HG03097 (cell line): ENCODE measurements at regions not wholly inside any gene's neighbourhood (a gene's known extent, or its start where the extent isn't known, plus 50 kb on each side); places are given as distances from the start of the nearest gene placed in this dataset.
"Not testable (repeated sequence)": the region's sequence is repeated elsewhere in the genome, so short reads cannot be mapped to it uniquely, and the experiment has no call there.

Experiments used
- ATAC-seq: cut with Tn5 transposase; IDR thresholded peaks from one replicate; pipeline ENCODE4 v1.9.1; 2021; ENCODE audit not compliant: unreplicated experiment, low FRiP score

DNA sequence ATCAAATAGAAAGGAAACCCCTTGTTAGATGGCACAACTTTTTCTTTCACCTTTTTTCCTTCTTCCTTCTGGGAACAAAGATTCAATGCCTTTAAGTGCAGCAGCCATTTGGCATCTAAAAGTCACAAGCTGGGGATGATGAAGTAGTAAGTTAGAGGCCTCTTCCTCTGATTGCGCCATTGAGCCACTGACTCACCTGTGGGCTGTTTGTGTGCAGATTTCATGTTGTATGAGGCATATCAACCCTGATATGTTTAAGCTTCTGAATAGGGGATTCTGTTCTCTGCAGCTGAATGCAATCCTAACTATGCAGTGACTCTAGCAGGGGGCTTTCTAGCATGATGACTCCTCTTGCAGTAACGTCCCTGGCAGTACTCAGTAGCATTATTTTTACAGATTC lies 599.9 kb downstream of the CSNK1G3 start:
- no peak for ATAC-seq

DNA sequence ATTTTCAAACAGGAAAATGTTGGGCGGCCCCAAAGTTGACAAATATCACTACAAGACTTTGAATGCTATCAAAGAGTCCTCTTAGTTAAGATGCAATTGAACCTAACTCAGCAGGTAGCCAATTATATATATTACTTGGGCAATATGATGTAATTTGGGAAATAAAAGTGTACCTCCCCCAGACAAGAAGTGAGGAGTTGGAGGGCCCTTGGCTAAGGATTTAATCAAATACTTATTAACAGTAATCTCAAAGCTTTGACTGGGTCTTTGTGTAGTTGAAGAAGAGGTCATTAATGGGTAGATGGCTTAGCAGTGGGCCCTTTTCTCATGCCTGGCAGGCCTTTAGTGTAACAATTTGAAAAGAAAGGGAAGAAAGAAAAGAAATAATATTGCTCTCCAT lies 599.0 kb downstream of the CSNK1G3 start:
- no peak for ATAC-seq

DNA sequence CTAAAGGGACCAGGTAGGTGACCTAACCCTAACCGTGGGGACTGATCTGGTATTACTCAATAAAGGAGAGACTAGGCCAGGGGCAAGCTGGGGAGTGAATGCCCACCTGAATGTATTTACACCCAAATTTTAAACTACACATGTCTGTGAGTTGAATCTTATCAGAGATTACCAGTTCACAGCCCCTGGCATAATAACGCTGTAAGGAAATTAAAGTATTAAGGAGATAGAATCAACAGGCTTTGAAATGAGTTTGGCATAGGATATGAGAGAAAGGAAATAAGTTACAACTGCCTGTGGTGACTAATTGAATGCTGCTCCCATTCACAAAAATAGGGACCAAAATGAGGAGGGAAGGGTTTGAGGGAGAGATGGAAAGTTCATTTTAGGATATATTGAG lies 593.3 kb downstream of the CSNK1G3 start:
- no peak for ATAC-seq

DNA sequence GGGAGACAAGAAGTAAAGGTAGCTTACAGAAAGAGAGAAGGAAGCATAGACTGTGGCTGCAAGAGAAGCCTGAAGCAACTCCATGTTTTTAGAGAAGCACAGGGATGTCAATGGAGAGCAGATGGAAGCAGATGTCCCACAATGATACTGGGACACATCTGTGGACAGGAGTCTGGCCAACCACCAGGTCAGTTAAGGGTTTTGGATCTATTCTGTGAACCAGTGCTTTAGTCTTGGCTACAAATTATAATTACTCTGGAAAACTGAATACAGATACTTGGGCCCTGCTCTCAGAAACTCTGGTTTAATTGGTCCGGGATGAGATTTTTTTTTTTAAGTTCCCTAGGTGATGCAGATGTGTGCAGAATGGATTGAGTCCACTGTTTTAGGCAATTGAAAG lies 592.8 kb downstream of the CSNK1G3 start:
- no peak for ATAC-seq

DNA sequence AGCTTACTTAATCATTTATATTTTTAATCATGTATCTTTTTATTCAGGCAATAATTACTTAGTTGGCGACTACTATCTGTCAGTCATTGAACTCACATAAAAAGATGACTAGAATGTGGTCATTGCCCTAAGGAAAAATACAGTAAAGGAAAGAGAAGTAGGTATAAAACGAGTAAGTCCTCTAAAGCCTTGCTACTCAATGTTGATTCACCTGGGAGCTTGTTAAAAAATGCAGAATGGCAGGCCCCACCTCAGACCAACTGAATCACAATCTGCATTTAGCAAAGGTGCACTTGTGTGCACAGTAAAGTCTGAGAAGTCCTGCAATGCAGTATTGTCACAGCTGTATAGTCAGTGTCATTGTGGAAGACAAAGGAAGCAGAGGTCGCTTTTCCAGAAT lies 592.4 kb downstream of the CSNK1G3 start:
- no peak for ATAC-seq

DNA sequence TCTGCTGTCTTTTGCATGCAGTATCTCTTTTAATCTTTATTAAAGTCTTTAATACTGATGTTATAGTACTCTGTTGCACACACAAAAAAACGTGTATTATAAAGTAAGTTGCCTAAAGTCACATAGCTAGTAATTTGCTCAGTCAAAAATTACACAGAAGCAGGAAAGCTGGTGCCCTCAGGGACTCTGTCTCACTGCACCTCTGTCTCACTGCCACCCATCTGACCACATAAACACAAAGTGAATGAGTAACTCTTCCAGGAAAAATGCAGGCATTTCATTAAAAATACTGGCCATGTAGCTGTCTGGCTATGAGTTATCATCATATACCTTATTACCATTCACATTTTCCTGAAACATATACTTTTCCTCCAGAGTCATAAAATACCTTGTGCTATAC lies 591.7 kb downstream of the CSNK1G3 start:
- no peak for ATAC-seq

DNA sequence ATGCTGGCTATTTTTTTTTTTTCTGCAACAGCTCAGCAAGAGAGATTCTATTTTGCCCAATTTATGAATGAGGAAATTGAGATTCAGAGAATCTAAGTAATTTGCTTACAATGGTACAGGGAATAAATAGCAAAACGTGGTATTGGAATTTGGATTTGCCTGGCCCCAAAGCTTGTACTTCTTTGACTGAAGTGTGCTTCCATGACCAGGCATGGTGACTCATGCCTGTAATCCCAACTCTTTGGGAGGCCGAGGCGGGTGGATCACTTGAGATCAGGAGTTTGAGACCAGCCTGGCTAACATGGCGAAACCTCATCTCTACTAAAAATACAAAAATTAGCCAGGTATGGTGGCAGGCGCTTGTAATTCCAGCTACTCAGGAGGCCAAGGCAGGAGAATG lies 591.1 kb downstream of the CSNK1G3 start:
- ATAC-seq = not testable (repeated sequence)

DNA sequence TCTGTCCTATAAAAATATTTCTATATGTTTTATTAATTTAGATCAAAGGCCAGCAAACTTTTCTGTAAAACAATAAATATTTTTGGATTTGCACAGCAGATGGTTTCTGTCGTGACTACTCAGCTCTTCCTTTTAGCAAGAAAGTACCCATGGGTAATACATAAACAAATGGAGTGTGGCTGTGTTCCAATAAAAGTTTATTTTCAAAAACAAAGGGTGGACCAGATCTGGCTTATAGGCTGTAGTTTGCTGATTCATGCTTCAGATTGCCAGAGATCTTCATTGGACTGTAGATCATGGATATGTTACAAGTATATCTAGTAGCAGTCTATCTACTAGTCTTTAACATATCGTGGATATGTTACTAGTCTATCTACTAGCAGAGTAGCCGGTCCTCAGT lies 590.5 kb downstream of the CSNK1G3 start:
- ATAC-seq = no peak

DNA sequence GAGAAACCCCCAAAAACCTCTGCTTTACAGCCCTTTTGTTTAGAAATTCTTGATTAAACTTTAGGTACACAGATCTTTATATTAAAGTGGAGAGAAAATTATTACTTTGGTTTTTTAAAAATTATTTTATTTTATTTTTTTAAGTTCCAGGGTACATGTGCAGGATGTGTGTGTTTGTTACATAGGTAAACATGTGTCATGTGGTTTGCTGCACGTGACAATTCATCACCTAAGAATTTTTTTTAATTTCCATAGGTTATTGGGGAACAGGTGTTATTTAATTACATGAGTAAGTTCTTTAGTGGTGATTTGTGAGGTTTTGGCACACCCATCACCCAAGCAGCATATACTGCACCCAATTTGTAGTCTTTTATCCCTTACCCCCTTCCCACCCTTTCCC lies 581.7 kb downstream of the CSNK1G3 start:
- ATAC-seq = no peak

DNA sequence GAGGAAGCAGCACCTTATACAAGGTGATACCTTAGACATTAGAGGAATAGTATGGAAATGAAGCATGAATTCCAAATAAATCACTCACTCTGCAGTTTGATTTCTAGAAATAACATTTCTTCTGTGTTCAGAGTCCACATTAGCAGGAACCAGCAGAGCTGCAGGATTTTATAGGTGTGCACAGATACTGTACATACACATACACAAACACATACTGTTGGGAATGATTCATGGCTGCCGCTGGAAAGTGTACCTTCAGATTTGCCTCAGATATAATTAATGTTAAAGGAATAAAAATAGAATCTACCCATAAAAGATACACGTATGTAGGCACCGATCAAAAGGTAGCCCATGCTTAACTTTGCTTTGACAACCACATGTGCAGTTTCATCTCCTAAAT lies 578.1 kb downstream of the CSNK1G3 start:
- ATAC-seq = no peak

DNA sequence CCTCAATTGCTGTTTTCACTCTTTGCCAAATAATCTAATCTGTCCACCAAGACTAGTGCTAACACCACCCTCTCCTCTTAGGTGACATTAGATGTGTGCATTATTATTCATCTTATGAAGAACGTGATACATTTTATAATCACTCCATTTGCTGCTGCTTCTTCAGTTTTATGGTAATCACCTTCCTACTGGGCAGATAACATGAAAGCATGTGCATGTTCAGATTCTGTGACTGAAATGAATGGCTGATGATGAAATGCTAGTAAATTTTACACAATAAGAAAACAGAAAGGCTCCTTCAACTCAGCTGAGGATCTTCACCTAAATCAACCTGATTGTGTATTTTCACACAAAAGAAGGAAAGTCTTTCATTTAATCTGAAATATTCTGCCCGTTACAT lies 577.6 kb downstream of the CSNK1G3 start:
- ATAC-seq = no peak

DNA sequence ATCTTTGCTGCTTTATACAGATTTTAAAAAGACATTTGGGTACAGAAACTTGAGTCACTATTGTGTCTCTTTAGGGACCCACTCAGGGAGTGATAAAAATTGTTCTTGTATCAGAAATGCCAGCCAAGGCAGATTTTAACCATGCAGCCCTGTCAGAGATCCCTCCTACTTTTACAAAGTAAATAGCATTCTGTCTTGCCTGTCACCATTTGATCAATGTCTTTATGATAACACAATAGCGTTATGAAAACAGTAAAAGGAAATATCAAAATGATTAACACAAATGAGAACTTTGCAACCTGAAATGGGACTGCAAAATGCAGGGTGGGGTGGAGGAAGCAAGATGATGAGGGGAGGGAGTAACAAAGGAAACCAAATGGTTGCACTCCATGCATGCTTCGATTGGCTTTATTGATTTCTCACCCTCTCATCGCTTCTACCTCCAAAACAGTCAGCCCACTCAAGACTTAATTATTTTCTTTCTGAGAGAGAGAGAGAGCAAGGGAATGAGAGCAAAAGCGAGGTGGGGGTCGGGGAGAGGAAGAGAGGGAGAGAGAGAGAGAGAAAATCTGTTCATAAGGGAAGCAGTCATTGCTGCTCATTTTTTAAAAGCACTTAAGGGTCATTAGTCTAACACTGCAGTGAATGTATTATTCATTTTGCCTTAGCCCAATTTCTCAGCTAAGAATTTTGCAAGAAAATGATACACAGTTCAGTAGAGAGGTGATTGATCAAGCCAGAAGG lies 576.5 kb downstream of the CSNK1G3 start:
- no peak for ATAC-seq

DNA sequence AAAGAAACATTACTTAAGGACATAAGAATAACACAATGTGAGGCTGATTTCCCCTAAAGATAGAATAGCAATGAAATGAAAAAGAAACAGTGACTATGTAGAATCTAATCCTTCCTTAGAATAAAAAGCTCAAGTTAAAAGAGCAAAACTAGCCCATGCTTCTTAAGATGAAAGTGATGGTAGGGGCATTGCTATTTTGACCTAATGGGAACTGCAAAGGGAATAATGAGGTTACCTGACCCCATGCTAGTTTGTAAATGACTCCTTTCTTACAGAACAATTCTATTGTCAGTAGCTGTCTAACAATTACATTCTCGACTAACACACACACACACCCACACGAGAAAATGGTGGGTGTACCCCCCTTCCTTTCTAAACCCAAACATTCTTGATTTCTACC lies 575.8 kb downstream of the CSNK1G3 start:
- no peak for ATAC-seq

DNA sequence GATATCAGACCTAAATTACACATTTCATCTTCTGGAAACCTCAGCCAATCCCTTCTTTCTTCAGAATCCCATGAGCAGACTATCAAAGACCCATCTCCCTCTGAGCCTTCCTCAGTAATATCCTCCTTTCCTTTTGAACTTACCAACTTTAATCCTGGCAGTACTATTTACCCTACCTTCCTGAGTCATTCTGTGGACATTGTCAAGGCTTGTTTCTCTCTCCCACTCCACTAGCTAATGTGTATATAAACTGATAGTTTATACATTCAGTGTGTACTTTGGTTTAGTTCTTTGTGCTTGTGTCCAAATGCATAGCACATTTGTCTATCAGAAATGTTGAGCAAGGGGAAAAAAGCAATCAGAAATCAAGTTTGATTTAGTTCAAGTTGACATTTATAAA lies 568.3 kb downstream of the CSNK1G3 start:
- no peak for ATAC-seq

DNA sequence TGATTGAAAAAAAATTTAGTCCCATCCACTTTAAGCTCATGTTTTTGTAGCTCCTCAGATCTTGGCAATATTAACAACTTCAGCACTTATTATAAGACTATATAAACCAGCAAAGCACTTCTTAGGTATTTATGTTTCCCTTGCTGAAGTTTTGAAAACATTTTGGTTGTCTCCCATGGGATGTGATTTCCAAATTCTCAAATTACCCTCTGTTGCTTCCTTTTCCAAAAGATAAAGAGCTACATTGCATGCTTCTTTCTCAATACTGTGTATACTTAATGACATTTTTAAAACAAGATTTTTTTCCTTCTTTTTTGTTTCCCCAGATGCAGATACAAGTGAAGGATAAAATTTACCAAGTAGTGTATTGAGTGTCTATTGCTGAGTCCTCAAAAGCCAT lies 567.1 kb downstream of the CSNK1G3 start:
- no peak for ATAC-seq

DNA sequence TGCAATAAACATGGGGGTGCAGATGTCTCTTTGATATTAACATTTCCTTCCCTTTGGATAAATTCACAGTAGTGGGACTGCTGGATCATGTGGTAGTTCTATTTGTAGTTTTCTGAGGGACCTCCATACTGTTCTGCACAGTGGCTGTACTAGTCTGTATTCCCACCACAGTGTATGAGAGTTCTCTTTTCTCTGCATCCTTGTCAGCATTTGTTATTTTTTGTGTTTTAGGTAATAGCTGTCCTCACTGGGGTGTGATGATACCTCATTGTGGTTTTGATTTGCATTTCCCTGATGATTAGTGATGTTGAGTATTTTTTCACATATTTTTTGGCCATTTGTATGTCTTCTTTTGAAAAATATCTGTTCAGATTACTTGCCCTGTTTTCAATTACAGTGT lies 562.5 kb downstream of the CSNK1G3 start:
- no peak for ATAC-seq

DNA sequence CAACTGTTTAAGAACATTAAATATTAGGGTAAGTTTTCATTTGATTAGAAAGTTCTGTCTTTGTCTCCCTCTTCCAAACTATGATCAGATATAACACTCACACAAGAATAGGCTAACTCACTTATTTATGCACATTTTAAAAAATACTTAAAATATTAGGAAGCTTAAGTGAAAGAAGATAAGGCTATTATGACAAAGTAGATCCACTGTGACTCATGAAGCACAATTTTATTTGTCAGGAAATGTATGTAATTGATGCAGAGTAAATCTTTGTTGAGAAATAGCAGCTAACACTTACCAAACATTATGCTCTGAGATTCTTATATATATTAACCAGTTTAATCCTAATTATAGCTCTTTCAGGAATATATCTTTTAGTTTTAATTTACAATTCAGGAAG lies 560.6 kb downstream of the CSNK1G3 start:
- ATAC-seq = no peak

DNA sequence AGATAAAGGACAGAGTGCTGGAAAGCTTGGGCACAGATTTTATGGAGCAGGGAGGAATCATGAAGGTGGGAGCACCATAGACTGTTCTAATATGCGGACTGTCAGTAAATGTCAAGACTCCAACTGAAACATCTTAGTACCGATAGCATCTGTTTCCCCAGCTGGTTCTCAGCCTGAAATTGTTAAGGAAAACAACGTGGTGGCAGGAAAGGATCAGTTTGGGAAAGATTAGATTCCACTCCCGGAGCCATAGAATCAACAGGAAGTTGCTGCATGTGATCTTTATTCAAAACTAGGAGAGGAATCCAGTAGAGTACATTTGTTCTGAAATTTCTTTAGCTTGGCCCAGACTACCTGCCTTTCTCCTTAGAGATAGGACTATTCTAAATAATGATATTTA lies 559.1 kb downstream of the CSNK1G3 start:
- ATAC-seq = no peak

DNA sequence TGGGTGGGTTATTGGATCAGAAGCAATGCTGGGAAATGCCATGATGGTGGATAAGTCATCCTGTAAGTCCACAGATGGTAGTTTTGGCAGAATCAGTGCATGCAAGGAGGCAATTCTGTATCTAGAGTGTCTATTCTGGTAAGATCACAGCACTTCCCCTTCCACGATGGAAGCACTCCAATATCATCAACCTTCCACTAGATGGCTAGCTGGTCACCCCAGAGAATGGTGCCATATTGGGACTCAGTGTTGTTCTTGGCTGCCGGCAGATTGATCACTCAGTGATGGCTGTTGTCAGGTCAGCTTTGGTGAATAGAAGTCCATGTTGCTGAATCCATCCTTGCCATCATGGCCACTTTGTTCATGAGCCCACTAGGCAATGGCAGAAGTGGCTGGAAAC lies 553.5 kb downstream of the CSNK1G3 start:
- ATAC-seq = no peak

DNA sequence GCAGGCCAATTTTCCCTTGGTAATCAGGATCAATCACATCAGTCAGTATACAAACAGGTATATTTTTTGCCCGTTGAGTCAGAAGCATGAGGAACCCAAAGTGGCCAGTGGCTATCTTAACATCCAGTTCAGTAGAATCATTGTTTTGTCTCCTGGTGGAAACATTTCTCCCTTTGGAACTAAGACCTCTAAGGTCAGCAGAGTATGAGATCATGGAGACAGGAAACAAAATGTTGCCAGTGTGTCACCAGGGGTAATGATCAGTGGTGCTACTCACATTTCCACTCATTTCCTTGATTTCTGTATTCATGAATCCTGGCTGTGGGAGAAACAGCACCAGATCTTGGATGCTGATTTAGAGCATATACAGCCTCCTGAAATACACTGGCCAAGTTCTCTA lies 553.0 kb downstream of the CSNK1G3 start:
- ATAC-seq = no peak

DNA sequence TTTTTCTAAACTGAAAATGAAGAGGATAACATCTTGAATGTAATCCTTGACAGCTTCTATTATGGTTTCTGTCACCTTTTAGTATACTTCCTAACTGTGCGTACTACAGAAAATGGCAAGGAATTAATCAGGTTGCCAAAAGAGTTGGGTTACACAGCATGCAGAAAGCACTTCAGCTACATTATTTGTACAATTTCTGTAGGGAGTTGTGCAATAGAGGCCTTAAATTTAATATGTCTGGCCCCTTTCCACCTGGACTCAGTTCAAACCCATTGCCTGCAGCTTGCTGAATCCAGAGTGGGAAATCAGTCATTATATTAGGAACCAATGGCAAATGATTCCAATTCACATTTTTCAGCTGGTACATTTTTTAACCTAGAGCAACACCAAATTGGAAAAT lies 549.7 kb downstream of the CSNK1G3 start:
- no peak for ATAC-seq

DNA sequence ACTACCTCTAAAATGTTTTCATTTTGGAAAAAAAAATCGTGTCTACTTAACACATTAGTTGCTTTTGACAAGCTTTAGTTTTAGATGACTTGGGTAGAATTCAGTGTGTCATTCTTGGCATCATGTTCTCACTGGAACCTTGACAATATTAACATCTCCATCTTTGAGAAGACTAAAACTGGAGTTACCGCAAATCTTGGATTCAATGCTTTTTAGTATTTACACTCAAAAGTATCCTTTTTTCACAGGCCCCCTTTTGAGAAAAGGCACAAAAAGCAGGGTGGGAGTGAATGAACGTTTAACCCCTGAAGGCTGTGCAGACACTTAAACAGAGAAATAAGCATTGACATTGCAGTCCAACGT lies 549.1 kb downstream of the CSNK1G3 start:
- ATAC-seq = no peak

DNA sequence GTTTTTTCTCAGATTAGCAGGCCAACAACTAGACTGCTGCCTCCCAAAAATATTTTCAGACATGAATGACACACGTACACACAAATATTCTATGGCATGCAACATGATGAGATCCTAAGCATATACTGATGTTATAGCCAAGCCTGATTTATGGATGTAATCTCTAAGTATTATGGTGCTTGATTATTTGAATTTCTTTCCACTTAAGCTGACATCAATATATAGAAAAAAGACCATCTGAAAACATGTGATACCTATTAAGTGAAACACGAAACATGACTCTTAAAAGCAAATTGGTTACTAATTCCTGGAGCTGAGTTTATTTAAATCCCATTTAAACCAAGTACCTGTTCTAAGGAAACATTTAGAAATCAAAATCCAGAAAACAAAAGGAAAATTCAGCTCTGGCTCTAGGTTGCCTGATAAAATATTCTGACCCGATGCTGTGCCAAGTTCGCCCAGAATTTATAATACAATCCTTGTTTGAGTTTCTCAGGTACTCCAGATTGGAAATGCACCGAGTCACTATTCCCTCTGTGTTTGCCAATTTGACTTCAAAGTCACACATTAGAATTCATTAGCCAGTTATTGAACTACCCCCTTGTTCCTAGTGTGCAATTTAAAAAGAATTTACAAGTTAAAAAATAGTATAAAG lies 548.6 kb downstream of the CSNK1G3 start:
- no peak for ATAC-seq
